K562 (cell line): ENCODE measurements at regions not wholly inside any gene's neighbourhood (a gene's known extent, or its start where the extent isn't known, plus 50 kb on each side); places are given as distances from the start of the nearest gene placed in this dataset.

Experiments used
- ATAC-seq: fragments of 200-7000 bp; cut with Tn5 transposase; 3 replicates; pipeline ENCODE4 v1.9.1; 2020; ENCODE audit warnings: moderate library complexity
- BruUV-seq: library from RNA; stranded (reverse); fragments of 400-500 nt; replicated peaks from 2 replicates; lab custom pipeline; 2021; lab: Mats Ljungman, UMichigan
- CTCF ChIA-PET: fragments of 300-600 bp; formaldehyde crosslinking; extraction: SDS; loops from one replicate; lab custom pipeline; 2021; ENCODE audit warnings: low intra/inter-chr PET ratio; lab: Yijun Ruan, JAX
- POLR2A ChIA-PET: fragments of 300-600, 350-650 bp; sonication (Branson Sonifier 250); formaldehyde crosslinking; extraction: SDS; loops from one replicate; lab custom pipeline; 2021; ENCODE audit warnings: antibody characterized with exemption, inconsistent platforms; lab: Yijun Ruan, JAX
- DNase-seq, 4 experiments: peaks; one replicate each; pipeline versions ENCODE4 v3.0.0 to v3.0.0-alpha.2; 2011 to 2018; ENCODE audit warnings: low spot score in 3 of 4, mixed read lengths in 3 of 4; ENCODE audit errors: extremely low read depth in 1 of 4
- FAIRE-seq: peaks from 2 replicates; lab custom pipeline; 2011; peaks lifted over from hg19 to GRCh38; lab: Jason Lieb, UNC
- H2AFZ ChIP-seq: 2 replicates; pipeline ENCODE4 v1.6.0; 2011; ENCODE audit warnings: low read depth, low read length, control low read depth, inconsistent platforms
- H3K27ac ChIP-seq: fragments of 200-600 bp; 3 replicates; pipeline ENCODE4 v1.8.0; 2011; ENCODE audit warnings: low read depth, mild to moderate bottlenecking, control low read depth, inconsistent platforms, low read length, moderate library complexity, mixed read lengths; ENCODE audit errors: extremely low read depth
- H3K27me3 ChIP-seq, 2 experiments: fragments of 300-600 bp in 1 of 2; 2 replicates in 1 of 2; 3 replicates in 1 of 2; pipeline versions ENCODE4 v1.6.0 to v1.8.0; 2011; ENCODE audit warnings: inconsistent platforms in 2 of 2, low read length in 2 of 2, mild to moderate bottlenecking in 1 of 2, mixed read lengths in 1 of 2, moderate library complexity in 1 of 2; ENCODE audit not compliant: control insufficient read depth in 2 of 2, insufficient read depth in 2 of 2
- H3K36me3 ChIP-seq: fragments of 300-600 bp; 3 replicates; pipeline ENCODE4 v1.8.0; 2011; ENCODE audit warnings: mild to moderate bottlenecking, low read length, inconsistent platforms; ENCODE audit not compliant: control insufficient read depth, insufficient read depth
- H3K4me1 ChIP-seq, 2 experiments: fragments of 200-600 bp in 1 of 2; replicated peaks in 1 of 2; 2 replicates in 1 of 2; 3 replicates in 1 of 2; pipeline versions ENCODE4 v1.5.1 to v1.8.0; 2011; ENCODE audit warnings: inconsistent platforms in 2 of 2, low read length in 2 of 2, mild to moderate bottlenecking in 1 of 2, mixed read lengths in 1 of 2, moderate library complexity in 1 of 2; ENCODE audit not compliant: control insufficient read depth in 2 of 2, insufficient read depth in 2 of 2
- H3K4me2 ChIP-seq: 2 replicates; pipeline ENCODE4 v1.6.1; 2011; ENCODE audit warnings: low read length, control low read depth, inconsistent platforms, mixed read lengths; ENCODE audit not compliant: insufficient read depth
- H3K4me3 ChIP-seq: fragments of 200-600 bp; sonication (generic), shearing (Covaris generic); 2 replicates; pipeline ENCODE4 v1.5.1; 2016; ENCODE audit warnings: control low read depth, inconsistent platforms
- H3K79me2 ChIP-seq: fragments of 200-600 bp; 3 replicates; pipeline ENCODE4 v1.8.0; 2011; ENCODE audit warnings: low read length, inconsistent platforms; ENCODE audit not compliant: control insufficient read depth, insufficient read depth
- H3K9ac ChIP-seq, 2 experiments: 2 replicates each; pipeline versions ENCODE4 v1.6.0 to v1.6.1; 2011; ENCODE audit warnings: low read depth in 2 of 2, low read length in 2 of 2, control low read depth in 1 of 2, inconsistent platforms in 1 of 2, mild to moderate bottlenecking in 1 of 2, mixed read lengths in 1 of 2; ENCODE audit not compliant: insufficient read depth in 1 of 2
- H3K9me1 ChIP-seq: one replicate; pipeline ENCODE4 v1.6.0; 2011; ENCODE audit warnings: inconsistent platforms, mild to moderate bottlenecking, low read length, moderate library complexity; ENCODE audit not compliant: control insufficient read depth, insufficient read depth
- H3K9me3 ChIP-seq: replicated peaks from 2 replicates; pipeline ENCODE4 v1.5.1; 2011; ENCODE audit warnings: low read depth, low read length, inconsistent platforms; ENCODE audit not compliant: control insufficient read depth, insufficient read depth
- H4K20me1 ChIP-seq: replicated peaks from 2 replicates; pipeline ENCODE4 v1.6.1; 2011; ENCODE audit warnings: low read length, inconsistent platforms, mixed read lengths; ENCODE audit not compliant: control insufficient read depth, insufficient read depth
- FOS ChIP-seq: IDR thresholded peaks from 3 replicates; pipeline ENCODE4 v1.6.1; 2011; ENCODE audit not compliant: insufficient read length; ENCODE audit errors: extremely low read depth
- IRF2 ChIP-seq: sonication (generic); formaldehyde crosslinking; IDR thresholded peaks from 2 replicates; pipeline ENCODE4 v1.8.1; 2022; ENCODE audit warnings: mild to moderate bottlenecking, missing genetic modification reagents
- PHTF2 ChIP-seq: fragments of 250-450 bp; sonication (Bioruptor Pico); IDR thresholded peaks from 2 replicates; pipeline ENCODE4 v1.5.0; 2021; ENCODE audit warnings: mild to moderate bottlenecking
- RREB1 ChIP-seq: fragments of 250-450 bp; sonication (Bioruptor Pico); IDR thresholded peaks from 2 replicates; pipeline ENCODE4 v1.4.0; 2020
- SOX6 ChIP-seq: fragments of 450-650 bp; IDR thresholded peaks from 2 replicates; pipeline ENCODE4 v1.6.1; 2014; ENCODE audit warnings: mild to moderate bottlenecking
- WGBS: fragments of 100-300 bp; shearing (Covaris generic); methylation state at CpG from one replicate; pipeline ENCODE4 v1.1.6; 2016; ENCODE audit warnings: low coverage, mixed read lengths; ENCODE audit not compliant: insufficient coverage; ENCODE audit errors: missing lambda C conversion rate; 5-methylcytosine and 5-hydroxymethylcytosine counted together
- in situ Hi-C: fragments of 300-500 bp; cut with MboI; formaldehyde crosslinking; loops from 4 replicates; pipeline ENCODE4 v1.15.0; 2018; ENCODE audit warnings: inconsistent platforms, mixed read lengths
- intact Hi-C: fragments of 100-400 bp; cut with micrococcal nuclease; formaldehyde crosslinking; loops from 2 replicates; pipeline ENCODE4 v1.14.2; 2022
- TF ChIP-seq, protein P1 (sequence below): sonication (generic); formaldehyde crosslinking; IDR thresholded peaks from 2 replicates; pipeline ENCODE4 v1.8.1; 2023; ENCODE audit warnings: mild to moderate bottlenecking, missing genetic modification reagents
- TF ChIP-seq, protein P2 (sequence below): sonication (generic); formaldehyde crosslinking; IDR thresholded peaks from 2 replicates; pipeline ENCODE4 v1.8.1; 2022; ENCODE audit warnings: missing genetic modification reagents
- TF ChIP-seq, protein P3 (sequence below): fragments of 450-650 bp; IDR thresholded peaks from 2 replicates; pipeline ENCODE4 v1.6.1; 2016; ENCODE audit warnings: mild to moderate bottlenecking

DNA sequence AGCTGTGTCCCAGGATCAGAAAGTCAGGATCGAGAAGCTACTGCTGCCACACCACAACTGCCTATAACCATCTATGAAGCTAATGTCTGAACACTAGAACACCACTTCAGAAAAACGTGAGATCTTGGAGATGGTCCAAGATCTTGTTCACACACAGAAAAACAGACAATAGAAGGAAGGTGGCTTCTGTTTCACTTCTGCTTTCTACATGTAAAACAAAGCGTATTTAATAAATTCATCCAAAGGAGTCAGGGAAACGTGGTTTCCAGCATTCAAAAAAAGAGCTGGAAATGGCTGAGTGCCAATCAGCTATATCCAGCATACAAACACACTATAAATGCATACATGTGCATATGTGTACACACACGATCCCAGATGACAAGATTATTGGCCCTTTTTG, 70.2 kb upstream of the CCDC71L start:
- ChIA-PET POLR2A (interaction anchor here (0.6 to 2.2 kb wide), 9 partner anchors 9 to 607 kb away, joined by 3 to 8 read pairs (median 4); no protein-coding TSS in a partner anchor), CTCF (interaction anchor here (0.9 kb wide), 1 partner anchor 70 kb away, joined by 4 read pairs; the partner anchor contains the start of gene CCDC71L)
- Histone ChIP-seq H3K9me1 (no peaks in the 10 kb centered on the region), H3K27ac (no peak overlapping the region), H4K20me1 (no peaks in the 10 kb centered on the region), H3K79me2 (no peaks in the 10 kb centered on the region), H3K4me3 (no peak overlapping the region), H3K36me3 (no peaks in the 10 kb centered on the region), H3K4me1 (peaks cover 0 to 23% of the 10 kb centered on the region in 2 experiments; a peak in 3 of 5 replicates), H3K4me2 (no peak overlapping the region), H3K27me3 (no peaks in the 10 kb centered on the region), H3K9ac (no peak overlapping the region), H2AFZ (peak overlapping the region; percentile 42), H3K9me3 (no peaks in the 10 kb centered on the region; the same call in 1 of the 2 replicates)
- intact Hi-C loops = no loop called here
- ATAC-seq = no peak; the same call in 2 of the 3 replicates
- WGBS = 18% methylated on average over 5 of the region's 5 CpGs
- no peak for DNase-seq
- FAIRE-seq = no peak
- in situ Hi-C loops = loop anchor here (5.0 kb wide), 2 partner anchors 64 to 189 kb away; no protein-coding TSS in a partner anchor
- BruUV-seq = no TSS peak
- TF ChIP-seq IRF2 = no peak
- peak; percentile 50; the same call in 1 of the 2 replicates for TF ChIP-seq SOX6
- TF ChIP-seq, protein P1, sequence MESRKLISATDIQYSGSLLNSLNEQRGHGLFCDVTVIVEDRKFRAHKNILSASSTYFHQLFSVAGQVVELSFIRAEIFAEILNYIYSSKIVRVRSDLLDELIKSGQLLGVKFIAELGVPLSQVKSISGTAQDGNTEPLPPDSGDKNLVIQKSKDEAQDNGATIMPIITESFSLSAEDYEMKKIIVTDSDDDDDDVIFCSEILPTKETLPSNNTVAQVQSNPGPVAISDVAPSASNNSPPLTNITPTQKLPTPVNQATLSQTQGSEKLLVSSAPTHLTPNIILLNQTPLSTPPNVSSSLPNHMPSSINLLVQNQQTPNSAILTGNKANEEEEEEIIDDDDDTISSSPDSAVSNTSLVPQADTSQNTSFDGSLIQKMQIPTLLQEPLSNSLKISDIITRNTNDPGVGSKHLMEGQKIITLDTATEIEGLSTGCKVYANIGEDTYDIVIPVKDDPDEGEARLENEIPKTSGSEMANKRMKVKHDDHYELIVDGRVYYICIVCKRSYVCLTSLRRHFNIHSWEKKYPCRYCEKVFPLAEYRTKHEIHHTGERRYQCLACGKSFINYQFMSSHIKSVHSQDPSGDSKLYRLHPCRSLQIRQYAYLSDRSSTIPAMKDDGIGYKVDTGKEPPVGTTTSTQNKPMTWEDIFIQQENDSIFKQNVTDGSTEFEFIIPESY = no peak
- TF ChIP-seq RREB1 (CRISPR knock-in tag) = no peak
- TF ChIP-seq, protein P2, sequence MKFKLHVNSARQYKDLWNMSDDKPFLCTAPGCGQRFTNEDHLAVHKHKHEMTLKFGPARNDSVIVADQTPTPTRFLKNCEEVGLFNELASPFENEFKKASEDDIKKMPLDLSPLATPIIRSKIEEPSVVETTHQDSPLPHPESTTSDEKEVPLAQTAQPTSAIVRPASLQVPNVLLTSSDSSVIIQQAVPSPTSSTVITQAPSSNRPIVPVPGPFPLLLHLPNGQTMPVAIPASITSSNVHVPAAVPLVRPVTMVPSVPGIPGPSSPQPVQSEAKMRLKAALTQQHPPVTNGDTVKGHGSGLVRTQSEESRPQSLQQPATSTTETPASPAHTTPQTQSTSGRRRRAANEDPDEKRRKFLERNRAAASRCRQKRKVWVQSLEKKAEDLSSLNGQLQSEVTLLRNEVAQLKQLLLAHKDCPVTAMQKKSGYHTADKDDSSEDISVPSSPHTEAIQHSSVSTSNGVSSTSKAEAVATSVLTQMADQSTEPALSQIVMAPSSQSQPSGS = no peak
- no peak for TF ChIP-seq PHTF2 (CRISPR knock-in tag)
- TF ChIP-seq FOS = no peak
- TF ChIP-seq, protein P3, sequence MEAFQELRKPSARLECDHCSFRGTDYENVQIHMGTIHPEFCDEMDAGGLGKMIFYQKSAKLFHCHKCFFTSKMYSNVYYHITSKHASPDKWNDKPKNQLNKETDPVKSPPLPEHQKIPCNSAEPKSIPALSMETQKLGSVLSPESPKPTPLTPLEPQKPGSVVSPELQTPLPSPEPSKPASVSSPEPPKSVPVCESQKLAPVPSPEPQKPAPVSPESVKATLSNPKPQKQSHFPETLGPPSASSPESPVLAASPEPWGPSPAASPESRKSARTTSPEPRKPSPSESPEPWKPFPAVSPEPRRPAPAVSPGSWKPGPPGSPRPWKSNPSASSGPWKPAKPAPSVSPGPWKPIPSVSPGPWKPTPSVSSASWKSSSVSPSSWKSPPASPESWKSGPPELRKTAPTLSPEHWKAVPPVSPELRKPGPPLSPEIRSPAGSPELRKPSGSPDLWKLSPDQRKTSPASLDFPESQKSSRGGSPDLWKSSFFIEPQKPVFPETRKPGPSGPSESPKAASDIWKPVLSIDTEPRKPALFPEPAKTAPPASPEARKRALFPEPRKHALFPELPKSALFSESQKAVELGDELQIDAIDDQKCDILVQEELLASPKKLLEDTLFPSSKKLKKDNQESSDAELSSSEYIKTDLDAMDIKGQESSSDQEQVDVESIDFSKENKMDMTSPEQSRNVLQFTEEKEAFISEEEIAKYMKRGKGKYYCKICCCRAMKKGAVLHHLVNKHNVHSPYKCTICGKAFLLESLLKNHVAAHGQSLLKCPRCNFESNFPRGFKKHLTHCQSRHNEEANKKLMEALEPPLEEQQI = 0 out of 2 replicates have a peak, but pooled peaks have one; percentile 37
